ENCODE measurements at regions not wholly inside any gene's neighbourhood (a gene's known extent, or its start where the extent isn't known, plus 50 kb on each side); places are given as distances from the start of the nearest gene placed in this dataset.
"Not testable (repeated sequence)": the region's sequence is repeated elsewhere in the genome, so short reads cannot be mapped to it uniquely, and the experiment has no call there.

- no peak for ATAC-seq
- TF ChIP-seq, protein P1, sequence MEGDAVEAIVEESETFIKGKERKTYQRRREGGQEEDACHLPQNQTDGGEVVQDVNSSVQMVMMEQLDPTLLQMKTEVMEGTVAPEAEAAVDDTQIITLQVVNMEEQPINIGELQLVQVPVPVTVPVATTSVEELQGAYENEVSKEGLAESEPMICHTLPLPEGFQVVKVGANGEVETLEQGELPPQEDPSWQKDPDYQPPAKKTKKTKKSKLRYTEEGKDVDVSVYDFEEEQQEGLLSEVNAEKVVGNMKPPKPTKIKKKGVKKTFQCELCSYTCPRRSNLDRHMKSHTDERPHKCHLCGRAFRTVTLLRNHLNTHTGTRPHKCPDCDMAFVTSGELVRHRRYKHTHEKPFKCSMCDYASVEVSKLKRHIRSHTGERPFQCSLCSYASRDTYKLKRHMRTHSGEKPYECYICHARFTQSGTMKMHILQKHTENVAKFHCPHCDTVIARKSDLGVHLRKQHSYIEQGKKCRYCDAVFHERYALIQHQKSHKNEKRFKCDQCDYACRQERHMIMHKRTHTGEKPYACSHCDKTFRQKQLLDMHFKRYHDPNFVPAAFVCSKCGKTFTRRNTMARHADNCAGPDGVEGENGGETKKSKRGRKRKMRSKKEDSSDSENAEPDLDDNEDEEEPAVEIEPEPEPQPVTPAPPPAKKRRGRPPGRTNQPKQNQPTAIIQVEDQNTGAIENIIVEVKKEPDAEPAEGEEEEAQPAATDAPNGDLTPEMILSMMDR (IDR thresholded peaks at IDR 0.05), result no peak
- H3K36me3 ChIP-seq (ENCODE audit: low read depth), result no peaks in the 10 kb centered on the region
- no peak for DNase-seq
- H3K9me3 ChIP-seq, result no peaks in the 10 kb centered on the region
- H3K4me3 ChIP-seq, result no peak overlapping the region
- H3K4me1 ChIP-seq (ENCODE audit: low read depth), result no peaks in the 10 kb centered on the region
- intact Hi-C loops (cut with DNase I, micrococcal nuclease), result no loop called here
Observed at GRCh38 chr16:26505496-26505895, 561.2 kb upstream of the C16orf82 start.

- H3K4me1 ChIP-seq (ENCODE audit: low read depth); ATAC-seq; H3K9me3 ChIP-seq; intact Hi-C loops (cut with DNase I, micrococcal nuclease); H3K36me3 ChIP-seq (ENCODE audit: low read depth); H3K4me3 ChIP-seq; DNase-seq: not testable (repeated sequence)
Observed at GRCh38 chr16:26508946-26509345, 557.8 kb upstream of the C16orf82 start.

- ATAC-seq (no peak), DNase-seq (no peak)
- H3K36me3 ChIP-seq (ENCODE audit: low read depth), result no peaks in the 10 kb centered on the region
- H3K4me3 ChIP-seq, result no peak overlapping the region
- no peaks in the 10 kb centered on the region for H3K4me1 ChIP-seq (ENCODE audit: low read depth)
- no peaks in the 10 kb centered on the region for H3K9me3 ChIP-seq
- intact Hi-C loops (cut with DNase I, micrococcal nuclease), result no loop called here
- TF ChIP-seq, protein P1 (IDR thresholded peaks at IDR 0.05), result no peak
Observed at GRCh38 chr16:26510924-26511323, 555.8 kb upstream of the C16orf82 start.

- no peaks in the 10 kb centered on the region for H3K36me3 ChIP-seq (ENCODE audit: low read depth)
- no peak for ATAC-seq
- intact Hi-C loops (cut with DNase I, micrococcal nuclease), result no loop called here
Observed at GRCh38 chr16:26511463-26511862, 555.3 kb upstream of the C16orf82 start.

GRCh38 chr16:26521626-26522025 is 545.1 kb upstream of the C16orf82 start:
- Histone ChIP-seq H3K4me3 (no peak overlapping the region), H3K9me3 (no peaks in the 10 kb centered on the region), H3K4me1 (ENCODE audit: low read depth) (no peaks in the 10 kb centered on the region), H3K36me3 (ENCODE audit: low read depth) (no peaks in the 10 kb centered on the region)
- TF ChIP-seq, protein P1 (IDR thresholded peaks at IDR 0.05), result no peak
- intact Hi-C loops (cut with DNase I, micrococcal nuclease), result no loop called here
- no peak for ATAC-seq
- no peak for DNase-seq

More at GRCh38 chr16:26511463-26511862, 555.3 kb upstream of the C16orf82 start:
- no peak for DNase-seq
- Histone ChIP-seq H3K4me1 (ENCODE audit: low read depth) (no peaks in the 10 kb centered on the region), H3K9me3 (no peaks in the 10 kb centered on the region), H3K4me3 (no peak overlapping the region)
- TF ChIP-seq, protein P1 (IDR thresholded peaks at IDR 0.05), result no peak

- intact Hi-C loops (cut with DNase I, micrococcal nuclease), result no loop called here
- no peaks in the 10 kb centered on the region for H3K9me3 ChIP-seq
- H3K36me3 ChIP-seq (ENCODE audit: low read depth), result no peaks in the 10 kb centered on the region
- H3K4me1 ChIP-seq (ENCODE audit: low read depth), result no peaks in the 10 kb centered on the region
- TF ChIP-seq, protein P1 (IDR thresholded peaks at IDR 0.05), result no peak
- ATAC-seq (no peak), DNase-seq (no peak)
- H3K4me3 ChIP-seq, result no peak overlapping the region
Observed at GRCh38 chr16:26524281-26524680, 542.4 kb upstream of the C16orf82 start.
